ENCODE measurements at regions not wholly inside any gene's neighbourhood (a gene's known extent, or its start where the extent isn't known, plus 50 kb on each side); places are given as distances from the start of the nearest gene placed in this dataset.

DNA sequence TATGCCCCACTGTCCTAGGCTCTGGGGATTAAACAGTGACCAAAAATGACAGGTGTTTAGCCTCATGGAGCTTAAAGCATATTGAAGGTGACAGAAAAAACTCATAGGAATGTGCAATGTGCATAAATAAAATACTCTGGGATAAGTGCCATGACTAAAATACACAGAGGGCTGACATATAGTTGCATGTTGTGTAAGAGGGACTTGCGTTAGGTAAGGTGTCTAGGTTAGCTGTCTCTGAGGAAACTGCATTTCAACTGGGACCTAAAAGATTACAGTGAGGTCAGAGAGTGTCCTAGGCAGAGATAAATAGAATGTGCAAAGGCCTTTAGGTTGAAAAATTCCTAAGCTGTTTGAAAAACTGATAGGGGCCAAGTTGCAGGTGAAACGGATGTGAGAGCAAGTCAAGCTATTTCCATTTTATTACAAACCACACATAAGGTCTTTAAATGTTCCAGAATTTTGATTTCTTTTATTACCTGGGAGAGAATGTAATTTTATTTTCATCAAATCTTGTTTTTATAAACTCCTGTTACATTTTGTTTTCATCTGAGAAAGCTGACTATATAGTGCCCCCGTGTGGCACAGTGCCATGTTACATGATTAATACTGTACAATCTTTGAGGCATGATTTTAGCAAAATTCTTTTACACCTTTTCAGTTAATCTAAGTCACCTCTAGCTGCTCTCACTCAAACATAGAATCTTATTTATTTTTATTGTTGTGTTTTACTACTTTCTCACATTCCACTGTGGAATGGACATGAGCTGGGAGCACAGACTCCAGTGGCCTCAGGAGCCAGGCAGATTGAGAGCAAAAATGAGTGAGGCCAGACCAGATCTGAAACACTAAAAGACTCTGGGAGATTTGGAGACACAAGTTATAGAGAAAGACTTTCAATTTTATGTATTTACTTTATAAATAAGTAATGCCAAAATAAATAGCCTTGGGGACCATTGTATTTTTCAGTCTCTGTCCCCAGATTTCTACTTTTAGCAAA is 259.6 kb upstream of the ZNF717 start:
- no peak overlapping the region for H3K27ac ChIP-seq (ENCODE audit: low read length)
- H3K9me3 ChIP-seq (ENCODE audit: control insufficient read depth, insufficient read depth, low read depth, low read length), result no peaks in the 10 kb centered on the region
- TF ChIP-seq TCF7L2 (IDR thresholded peaks at IDR 0.05; ENCODE audit: low read depth, low read length), result no peak
- TF ChIP-seq, protein P1, sequence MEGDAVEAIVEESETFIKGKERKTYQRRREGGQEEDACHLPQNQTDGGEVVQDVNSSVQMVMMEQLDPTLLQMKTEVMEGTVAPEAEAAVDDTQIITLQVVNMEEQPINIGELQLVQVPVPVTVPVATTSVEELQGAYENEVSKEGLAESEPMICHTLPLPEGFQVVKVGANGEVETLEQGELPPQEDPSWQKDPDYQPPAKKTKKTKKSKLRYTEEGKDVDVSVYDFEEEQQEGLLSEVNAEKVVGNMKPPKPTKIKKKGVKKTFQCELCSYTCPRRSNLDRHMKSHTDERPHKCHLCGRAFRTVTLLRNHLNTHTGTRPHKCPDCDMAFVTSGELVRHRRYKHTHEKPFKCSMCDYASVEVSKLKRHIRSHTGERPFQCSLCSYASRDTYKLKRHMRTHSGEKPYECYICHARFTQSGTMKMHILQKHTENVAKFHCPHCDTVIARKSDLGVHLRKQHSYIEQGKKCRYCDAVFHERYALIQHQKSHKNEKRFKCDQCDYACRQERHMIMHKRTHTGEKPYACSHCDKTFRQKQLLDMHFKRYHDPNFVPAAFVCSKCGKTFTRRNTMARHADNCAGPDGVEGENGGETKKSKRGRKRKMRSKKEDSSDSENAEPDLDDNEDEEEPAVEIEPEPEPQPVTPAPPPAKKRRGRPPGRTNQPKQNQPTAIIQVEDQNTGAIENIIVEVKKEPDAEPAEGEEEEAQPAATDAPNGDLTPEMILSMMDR (IDR thresholded peaks at IDR 0.05), result peak; percentile 46
- POLR2A ChIA-PET, result no interaction called here
- no peak overlapping the region for H3K4me3 ChIP-seq (ENCODE audit: low read depth in 2 of 2, low read length in 2 of 2)
- in situ Hi-C loops (cut with HindIII; ENCODE audit: low pct_unique_long_range_greater_than_20kb, low sequenced_read_pairs), result no loop called here
- CTCF ChIA-PET, result interaction anchor here (0.7 to 0.8 kb wide), 2 partner anchors 527 to 644 kb away, joined by 3 read pairs; no protein-coding TSS in a partner anchor
- no peaks in the 10 kb centered on the region for H3K27me3 ChIP-seq (ENCODE audit: control insufficient read depth, insufficient read depth, low read length)
- no peaks in the 10 kb centered on the region for H3K4me1 ChIP-seq (ENCODE audit: control insufficient read depth, insufficient read depth, low read length)
- ATAC-seq (no peak), DNase-seq (ENCODE audit: low read depth, low spot score) (no peak)
- H3K36me3 ChIP-seq (ENCODE audit: control insufficient read depth, insufficient read depth, low read length), result no peaks in the 10 kb centered on the region
- BruUV-seq (replicated peaks), result no TSS peak
- intact Hi-C loops (cut with micrococcal nuclease; ENCODE audit: unreplicated experiment), result no loop called here

- H3K9me3 ChIP-seq (ENCODE audit: control insufficient read depth, insufficient read depth, low read depth, low read length), result no peaks in the 10 kb centered on the region
- intact Hi-C loops (cut with micrococcal nuclease; ENCODE audit: unreplicated experiment), result no loop called here
- ChIA-PET CTCF (no interaction called here), POLR2A (no interaction called here)
- no peaks in the 10 kb centered on the region for H3K36me3 ChIP-seq (ENCODE audit: control insufficient read depth, insufficient read depth, low read length)
- H3K27ac ChIP-seq (ENCODE audit: low read length), result no peak overlapping the region
- ATAC-seq (no peak), DNase-seq (ENCODE audit: low read depth, low spot score) (no peak)
- H3K27me3 ChIP-seq (ENCODE audit: control insufficient read depth, insufficient read depth, low read length), result no peaks in the 10 kb centered on the region
- H3K4me1 ChIP-seq (ENCODE audit: control insufficient read depth, insufficient read depth, low read length), result no peaks in the 10 kb centered on the region
- in situ Hi-C loops (cut with HindIII; ENCODE audit: low pct_unique_long_range_greater_than_20kb, low sequenced_read_pairs), result no loop called here
- BruUV-seq (replicated peaks), result no TSS peak
- H3K4me3 ChIP-seq (ENCODE audit: low read depth in 2 of 2, low read length in 2 of 2), result no peak overlapping the region
- TF ChIP-seq SIN3A (IDR thresholded peaks at IDR 0.05; ENCODE audit: borderline replicate concordance, insufficient read depth, low read depth, low read length) (no peak), TCF7L2 (IDR thresholded peaks at IDR 0.05; ENCODE audit: low read depth, low read length) (no peak), REST (IDR thresholded peaks at IDR 0.05; ENCODE audit: insufficient read depth in 1 of 2, low read depth in 2 of 2, low read length in 1 of 2) (no peak), POLR2AphosphoS5 (IDR thresholded peaks at IDR 0.05; ENCODE audit: low read depth, low read length) (no peak)
- TF ChIP-seq, protein P1 (IDR thresholded peaks at IDR 0.05), result no peak
Observed at GRCh38 chr3:76047368-76047767, 262.0 kb upstream of the ZNF717 start.

All from Panc1 (cell line).